ENCODE measurements at regions not wholly inside any gene's neighbourhood (a gene's known extent, or its start where the extent isn't known, plus 50 kb on each side); places are given as distances from the start of the nearest gene placed in this dataset.

DNA sequence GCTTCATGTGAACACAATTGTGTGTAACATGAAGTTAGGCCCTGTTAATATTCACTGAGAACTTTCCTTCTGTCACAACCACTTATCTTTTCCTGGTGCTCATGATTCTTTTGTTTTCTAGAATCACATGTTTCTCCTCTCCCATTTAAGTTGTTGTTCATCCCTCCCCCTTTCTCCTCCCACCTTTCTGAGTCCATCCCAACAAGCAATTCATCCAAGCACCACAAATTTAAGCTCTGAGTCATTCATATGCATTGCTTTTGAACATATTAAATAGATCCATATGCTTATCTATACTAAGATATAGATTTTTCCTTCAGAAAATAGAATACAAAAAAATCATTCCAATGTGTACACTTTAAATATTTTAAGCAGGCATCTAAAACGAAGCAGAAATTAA, 75.2 kb upstream of the NFIB start:
- no peak for TF ChIP-seq CTCF (IDR thresholded peaks at IDR 0.05)
- TF ChIP-seq POLR2A (IDR thresholded peaks at IDR 0.05), result no peak

Data from tibial nerve (tissue), 3 donors.